ENCODE measurements at regions not wholly inside any gene's neighbourhood (a gene's known extent, or its start where the extent isn't known, plus 50 kb on each side); places are given as distances from the start of the nearest gene placed in this dataset.

- H3K27me3 Mint-ChIP-seq (ENCODE audit: low read depth): peaks cover 6% of the 10 kb centered on the region
- no peak overlapping the region for H3K4me3 Mint-ChIP-seq (ENCODE audit: unreplicated experiment)
- TF ChIP-seq CTCF (IDR thresholded peaks at IDR 0.05): no peak
- H3K9me3 Mint-ChIP-seq (ENCODE audit: low read depth): no peaks in the 10 kb centered on the region
- no peak overlapping the region for H3K27ac Mint-ChIP-seq (ENCODE audit: unreplicated experiment)
- no peak for DNase-seq (ENCODE audit: low spot score)
- no peaks in the 10 kb centered on the region for H3K36me3 Mint-ChIP-seq (ENCODE audit: low read depth)
- H3K4me1 Mint-ChIP-seq (ENCODE audit: low read depth): peaks cover 8% of the 10 kb centered on the region
Measured at GRCh38 chr6:122061855-122062254, 337.6 kb upstream of the HSF2 start.

GRCh38 chr6:122063076-122063475, 336.4 kb upstream of the HSF2 start:
- no peak for TF ChIP-seq CTCF (IDR thresholded peaks at IDR 0.05)
- Mint-ChIP-seq H3K27me3 (ENCODE audit: low read depth) (peaks cover 1% of the 10 kb centered on the region), H3K4me1 (ENCODE audit: low read depth) (peaks cover 8% of the 10 kb centered on the region), H3K4me3 (ENCODE audit: unreplicated experiment) (no peak overlapping the region), H3K9me3 (ENCODE audit: low read depth) (no peaks in the 10 kb centered on the region), H3K36me3 (ENCODE audit: low read depth) (no peaks in the 10 kb centered on the region), H3K27ac (ENCODE audit: unreplicated experiment) (no peak overlapping the region)
- DNase-seq (ENCODE audit: low spot score): no peak

GRCh38 chr6:122063761-122064160, 335.7 kb upstream of the HSF2 start:
- Mint-ChIP-seq H3K4me1 (ENCODE audit: low read depth) (peaks cover 8% of the 10 kb centered on the region), H3K36me3 (ENCODE audit: low read depth) (no peaks in the 10 kb centered on the region), H3K9me3 (ENCODE audit: low read depth) (no peaks in the 10 kb centered on the region), H3K4me3 (ENCODE audit: unreplicated experiment) (no peak overlapping the region), H3K27me3 (ENCODE audit: low read depth) (peaks cover 1% of the 10 kb centered on the region), H3K27ac (ENCODE audit: unreplicated experiment) (no peak overlapping the region)
- DNase-seq (ENCODE audit: low spot score): no peak
- TF ChIP-seq CTCF (IDR thresholded peaks at IDR 0.05): no peak

- TF ChIP-seq CTCF (IDR thresholded peaks at IDR 0.05): no peak
- Mint-ChIP-seq H3K9me3 (ENCODE audit: low read depth) (no peaks in the 10 kb centered on the region), H3K36me3 (ENCODE audit: low read depth) (no peaks in the 10 kb centered on the region), H3K27me3 (ENCODE audit: low read depth) (peaks cover 1% of the 10 kb centered on the region), H3K4me3 (ENCODE audit: unreplicated experiment) (no peak overlapping the region), H3K4me1 (ENCODE audit: low read depth) (peaks cover 8% of the 10 kb centered on the region), H3K27ac (ENCODE audit: unreplicated experiment) (no peak overlapping the region)
- DNase-seq (ENCODE audit: low spot score): no peak
Measured at GRCh38 chr6:122066200-122066599, 333.3 kb upstream of the HSF2 start.

- Mint-ChIP-seq H3K27me3 (ENCODE audit: low read depth) (no peaks in the 10 kb centered on the region), H3K27ac (ENCODE audit: unreplicated experiment) (no peak overlapping the region), H3K9me3 (ENCODE audit: low read depth) (no peaks in the 10 kb centered on the region), H3K4me1 (ENCODE audit: low read depth) (peaks cover 3% of the 10 kb centered on the region), H3K36me3 (ENCODE audit: low read depth) (no peaks in the 10 kb centered on the region), H3K4me3 (ENCODE audit: unreplicated experiment) (no peak overlapping the region)
- no peak for DNase-seq (ENCODE audit: low spot score)
- no peak for TF ChIP-seq CTCF (IDR thresholded peaks at IDR 0.05)
Measured at GRCh38 chr6:122068291-122068769, 331.1 kb upstream of the HSF2 start.

All from chondrocyte (in vitro differentiated cells).